B cell (primary cell): ENCODE measurements at regions not wholly inside any gene's neighbourhood (a gene's known extent, or its start where the extent isn't known, plus 50 kb on each side); places are given as distances from the start of the nearest gene placed in this dataset.

ENCODE experiments used
- CTCF ChIP-seq: fragments of 200-600 bp; IDR thresholded peaks from one replicate; pipeline ENCODE4 v1.8.0; 2022; ENCODE audit warnings: antibody characterized with exemption, mild to moderate bottlenecking
- EZH2 ChIP-seq: IDR thresholded peaks from 2 replicates; pipeline ENCODE4 v1.6.1; 2012; ENCODE audit warnings: borderline replicate concordance, low read depth, mild to moderate bottlenecking, moderate library complexity, low read length; ENCODE audit not compliant: insufficient read depth, poor library complexity, severe bottlenecking

- TF ChIP-seq CTCF, result no peak
- no peak for TF ChIP-seq EZH2
These were observed 175.2 kb upstream of the ARID1B start for GRCh38 chr6:156602066-156602385.
